NCI-H2171 (cell line): ENCODE measurements at regions not wholly inside any gene's neighbourhood (a gene's known extent, or its start where the extent isn't known, plus 50 kb on each side); places are given as distances from the start of the nearest gene placed in this dataset.

Source experiments
- DNase-seq: peaks from one replicate; lab custom pipeline; 2025; lab: John Stamatoyannopoulos, UW

DNA sequence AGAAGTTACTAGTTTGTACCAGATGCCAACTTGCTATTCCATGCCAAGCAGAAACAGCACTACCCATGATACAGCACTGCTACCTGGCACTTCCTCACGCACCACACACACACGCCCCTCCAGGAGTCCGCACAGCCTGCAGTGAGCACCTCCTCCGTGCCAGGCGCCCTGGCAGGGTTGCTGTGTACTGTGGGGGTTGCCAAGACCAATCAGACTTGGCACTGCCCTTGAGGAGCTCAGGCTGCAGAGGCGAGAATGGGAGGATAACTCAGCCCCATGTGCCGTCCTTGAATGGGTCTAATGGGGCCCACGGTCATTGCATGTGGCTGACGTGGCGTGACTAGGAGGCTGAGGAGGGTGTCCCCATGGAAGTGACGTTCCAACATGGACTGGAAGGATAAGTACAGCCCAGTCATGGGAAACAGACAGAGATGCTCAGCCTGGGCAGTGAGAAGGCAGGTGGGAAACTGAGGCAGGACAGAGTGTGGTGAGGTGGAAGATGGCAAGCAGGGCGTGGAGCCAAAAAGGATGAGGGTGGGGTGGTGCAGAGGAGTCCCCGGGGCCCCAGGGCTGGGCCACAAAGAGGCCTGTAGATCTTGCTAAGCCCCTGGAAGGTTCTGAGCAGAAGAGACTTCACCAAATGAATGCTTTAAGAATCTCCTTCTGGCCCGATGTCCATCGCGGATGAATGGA lies 65.3 kb upstream of the C14orf180 start:
- DNase-seq = no peak

DNA sequence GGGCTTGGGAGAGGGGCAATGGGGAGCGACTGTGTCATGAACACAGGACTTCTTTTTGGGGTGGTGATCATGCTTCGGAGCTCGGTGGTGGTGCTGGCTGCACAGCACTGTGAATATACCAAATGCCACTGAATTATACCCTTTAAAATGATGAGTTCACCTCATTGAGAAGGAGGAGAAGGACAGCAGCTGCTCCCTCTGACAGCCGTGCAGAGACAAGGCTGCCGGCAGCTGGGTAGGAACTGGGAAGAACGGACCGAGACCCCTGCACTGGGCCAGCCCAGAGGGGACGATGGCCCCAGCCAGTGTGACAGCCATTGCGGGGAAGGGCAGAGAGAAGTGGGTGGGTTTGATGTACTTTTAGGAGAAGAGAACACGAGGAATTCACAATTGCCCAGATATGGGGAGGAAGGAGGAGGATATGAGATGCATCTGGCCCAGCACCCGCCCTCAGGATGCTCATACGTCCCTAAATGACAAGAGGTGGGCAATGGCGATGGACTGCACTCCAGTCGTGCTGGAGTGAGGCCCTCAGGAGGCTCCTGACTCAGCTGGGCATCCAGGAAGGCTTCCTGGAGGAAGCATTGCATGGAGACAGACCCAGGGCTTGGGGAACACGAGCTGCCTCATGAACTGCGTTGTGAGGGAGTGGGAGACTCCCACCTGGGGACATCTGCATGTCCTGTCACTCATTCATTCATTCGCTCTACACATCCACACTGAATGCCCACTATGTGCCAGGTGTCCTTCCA lies 64.3 kb upstream of the C14orf180 start:
- no peak for DNase-seq

GRCh38 chr14:104515811-104516780 lies 63.5 kb upstream of the C14orf180 start:
- no peak for DNase-seq

GRCh38 chr14:104516906-104517305 lies 62.7 kb upstream of the C14orf180 start:
- DNase-seq = no peak

GRCh38 chr14:104517426-104517825 lies 62.1 kb upstream of the C14orf180 start:
- DNase-seq = no peak

GRCh38 chr14:104517867-104518266 lies 61.7 kb upstream of the C14orf180 start:
- no peak for DNase-seq

GRCh38 chr14:104518659-104519350 lies 60.8 kb upstream of the C14orf180 start:
- no peak for DNase-seq

GRCh38 chr14:104519721-104520120 lies 59.8 kb upstream of the C14orf180 start:
- no peak for DNase-seq

GRCh38 chr14:104520620-104521410 lies 58.7 kb upstream of the C14orf180 start:
- no peak for DNase-seq

DNA sequence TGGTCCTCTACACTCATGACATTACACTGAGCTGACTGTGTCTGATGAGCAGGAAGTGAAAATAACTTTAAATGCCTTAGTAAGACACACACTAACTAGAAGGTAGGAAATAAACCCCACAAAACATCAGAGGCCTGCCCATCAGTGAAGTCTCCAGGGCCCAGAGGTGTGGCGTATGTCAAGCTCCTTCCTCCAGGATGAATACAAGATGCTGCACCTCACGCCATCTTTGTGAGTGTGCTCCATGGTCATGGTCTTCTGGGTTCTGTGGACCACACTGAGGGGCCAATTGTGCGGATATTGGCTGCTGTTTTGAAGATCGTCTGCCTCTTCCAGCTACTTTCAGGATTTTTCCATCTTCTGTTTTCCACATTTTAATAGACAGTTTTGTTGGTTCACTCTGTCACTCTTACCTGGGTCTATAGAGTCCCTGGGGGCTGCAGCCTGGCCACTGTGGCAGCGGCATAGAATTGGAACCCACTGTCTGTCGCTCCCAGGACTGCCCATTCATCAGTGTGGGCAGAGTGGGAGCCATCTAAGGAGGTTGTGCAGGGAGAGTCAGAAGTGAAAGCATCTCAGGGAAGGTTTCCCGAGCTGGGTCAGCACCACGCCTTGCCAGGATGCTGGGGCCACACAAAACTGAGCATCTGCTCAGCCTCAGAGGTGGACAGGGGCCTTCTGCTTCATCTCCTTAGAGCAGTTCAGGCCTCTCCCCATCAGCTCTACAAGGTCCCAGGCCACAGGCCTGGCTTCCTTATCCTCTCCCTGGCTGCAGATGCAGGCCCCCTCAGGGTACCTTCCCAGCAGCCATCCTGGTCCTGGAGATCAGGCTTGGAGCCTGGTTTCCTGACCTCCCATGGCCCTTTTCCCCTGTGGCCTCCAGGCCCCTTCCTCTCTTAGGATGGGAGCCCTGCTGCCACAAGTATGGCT lies 57.5 kb upstream of the C14orf180 start:
- DNase-seq = no peak

DNA sequence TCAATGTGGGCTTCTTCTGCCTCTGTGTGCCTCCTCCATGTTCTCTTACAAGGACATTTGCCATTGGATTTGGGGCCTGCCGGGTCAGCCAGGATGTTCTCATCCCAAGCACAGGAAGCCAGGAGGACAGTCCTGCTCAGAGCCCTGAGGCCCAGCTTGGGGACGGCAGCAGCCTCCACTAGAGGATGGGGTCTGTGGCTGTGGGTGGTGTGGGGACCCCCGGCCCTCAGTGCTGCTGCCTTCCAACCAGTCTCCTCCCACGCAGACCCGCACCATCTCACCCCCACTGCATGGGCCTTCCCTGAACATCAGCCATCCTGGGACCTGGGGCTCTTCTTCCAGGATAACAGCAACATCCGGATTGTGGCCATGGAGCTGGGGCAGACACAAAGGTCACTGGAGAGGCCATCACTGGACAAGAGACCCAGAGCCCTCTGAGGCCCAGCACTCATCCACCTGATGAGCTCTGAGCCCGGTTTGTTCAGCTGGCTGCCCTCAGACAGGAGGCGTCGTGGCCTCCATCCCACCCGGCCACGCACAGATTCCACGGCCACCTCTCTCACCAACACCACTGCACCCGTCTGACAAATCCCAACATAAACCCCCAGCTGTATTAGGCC lies 56.5 kb upstream of the C14orf180 start:
- DNase-seq = no peak

DNA sequence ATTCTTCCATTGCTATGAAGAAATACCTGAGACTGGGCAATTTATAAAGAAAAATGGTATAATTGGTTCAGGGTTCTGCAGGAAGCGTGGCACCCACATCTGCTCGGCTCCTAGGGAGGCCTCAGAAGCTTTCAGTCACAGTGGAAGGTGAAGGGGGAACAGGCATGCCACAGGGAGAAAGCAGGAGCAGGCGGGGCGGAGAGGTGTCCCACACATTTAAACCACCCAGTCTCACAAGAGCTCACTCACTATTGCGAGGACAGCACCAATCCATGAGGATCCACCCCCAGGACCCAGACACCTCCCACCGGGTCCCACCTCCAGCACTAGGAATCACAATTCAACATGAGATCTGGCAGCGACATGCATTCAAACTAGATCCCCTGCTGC lies 56.0 kb upstream of the C14orf180 start:
- DNase-seq = no peak

- DNase-seq = no peak
Observed at GRCh38 chr14:104524726-104525125, 54.8 kb upstream of the C14orf180 start.

DNA sequence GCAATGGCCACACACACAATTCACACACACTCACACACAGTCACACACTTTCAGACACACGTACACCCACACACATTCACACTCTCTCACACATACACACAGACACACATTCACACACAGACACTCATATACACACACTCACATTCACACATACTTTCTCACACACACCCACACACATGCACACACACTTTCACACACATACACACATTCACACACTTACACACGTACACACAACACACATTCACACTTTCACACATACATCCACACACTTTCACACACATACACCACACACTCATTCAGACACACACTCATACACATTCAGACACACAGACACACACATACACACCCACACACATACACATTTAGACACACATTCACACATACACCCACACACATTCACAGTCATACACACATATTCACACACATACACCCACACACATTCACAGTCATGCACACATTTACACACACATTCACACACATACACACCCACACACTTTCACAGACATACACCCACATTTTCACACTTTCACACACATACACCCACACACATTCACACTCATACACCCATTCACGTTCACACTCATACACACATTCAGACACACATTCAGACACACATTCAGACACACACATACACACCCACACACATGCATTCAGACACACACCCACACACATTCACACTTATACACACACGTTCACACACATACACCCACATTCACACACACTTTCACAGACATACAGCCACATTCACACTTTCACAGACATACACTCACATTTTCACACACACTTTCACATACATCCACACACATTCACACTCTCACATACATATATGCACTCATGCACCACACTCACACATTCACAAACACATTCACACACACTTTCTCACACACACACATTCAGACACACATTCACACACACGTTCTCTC lies 52.6 kb upstream of the C14orf180 start:
- no peak for DNase-seq

DNA sequence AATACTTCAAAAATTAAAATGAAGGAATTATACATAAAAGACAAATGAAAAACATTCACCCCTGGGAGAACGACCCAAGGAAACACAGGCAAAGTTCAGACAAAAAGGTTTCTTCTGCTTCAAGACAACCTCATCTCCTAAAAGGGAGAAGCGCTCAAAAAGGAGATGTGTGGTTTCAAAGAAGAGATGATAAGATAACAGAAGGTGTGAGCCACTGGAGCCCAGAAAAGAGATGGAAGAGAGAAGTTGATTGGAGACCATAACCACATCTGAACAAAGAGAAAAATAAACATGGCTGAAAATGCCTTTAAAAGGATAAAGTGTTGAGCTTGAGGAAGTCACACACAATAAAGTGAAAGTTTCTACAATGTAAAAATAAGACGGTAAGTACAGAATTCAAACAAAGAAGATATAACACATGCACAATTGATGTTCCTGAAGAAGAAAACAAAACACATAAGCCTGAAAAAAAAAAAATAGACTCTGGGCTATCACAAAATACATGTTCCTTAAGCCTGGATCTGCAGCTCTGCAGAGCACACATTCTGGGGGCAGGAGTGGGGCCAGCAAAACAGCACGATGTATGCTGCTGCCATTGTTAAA lies 51.6 kb upstream of the C14orf180 start:
- no peak for DNase-seq

- no peak for DNase-seq
Observed at GRCh38 chr14:104528496-104528895, 51.1 kb upstream of the C14orf180 start.
